ENCODE measurements at regions not wholly inside any gene's neighbourhood (a gene's known extent, or its start where the extent isn't known, plus 50 kb on each side); places are given as distances from the start of the nearest gene placed in this dataset.

- TF ChIP-seq HCFC1 (IDR thresholded peaks at IDR 0.05; ENCODE audit: low read length) (no peak), ATF7 (IDR thresholded peaks at IDR 0.05; ENCODE audit: low read depth) (no peak), NRF1 (conservative IDR thresholded peaks at IDR 0.05; ENCODE audit: low read depth, low read length) (no peak), POLR2AphosphoS5 (IDR thresholded peaks at IDR 0.05; ENCODE audit: low read length) (no peak)
Measured at GRCh38 chr20:41903586-41903985, 285.4 kb upstream of the CHD6 start.
